ENCODE measurements at regions not wholly inside any gene's neighbourhood (a gene's known extent, or its start where the extent isn't known, plus 50 kb on each side); places are given as distances from the start of the nearest gene placed in this dataset.
A peak's percentile ranks its signal among the peaks of the same experiment; 100 is the strongest.
"Not testable (repeated sequence)": the region's sequence is repeated elsewhere in the genome, so short reads cannot be mapped to it uniquely, and the experiment has no call there.

GRCh38 chr5:179400020-179400419 is 54.8 kb upstream of the ADAMTS2 start:
- DNase-seq = peak in 1 of 7 donors; percentile 2
- Histone ChIP-seq H3K36me3 (replicated peaks in 1 of 2) (no peaks in the 10 kb centered on the region), H3K4me1 (replicated peaks in 1 of 2) (no peaks in the 10 kb centered on the region), H3K4me3 (no peak overlapping the region), H3K27me3 (no peaks in the 10 kb centered on the region), H3K27ac (no peak overlapping the region), H3K9me3 (replicated peaks in 1 of 3) (peaks cover 0 to 19% (median 0%) of the 10 kb centered on the region in 3 donors)
- no peak for TF ChIP-seq POLR2A (IDR thresholded peaks at IDR 0.05)
- intact Hi-C loops (cut with DNase I) = no loop called here
- 39 to 65% (median 53%) methylated on average over 3 of the region's 3 CpGs for WGBS, 4 donors

- H3K36me3 ChIP-seq (replicated peaks in 1 of 2); intact Hi-C loops (cut with DNase I); H3K27me3 ChIP-seq; H3K27ac ChIP-seq; H3K4me1 ChIP-seq (replicated peaks in 1 of 2); H3K4me3 ChIP-seq: not testable (repeated sequence)
- peaks cover 0 to 19% (median 0%) of the 10 kb centered on the region in 3 donors for H3K9me3 ChIP-seq (replicated peaks in 1 of 3)
- peak in 1 of 7 donors; percentile 0 for DNase-seq
- WGBS, 4 donors = 80 to 86% (median 84%) methylated on average over 2 of the region's 2 CpGs
These were observed 54.1 kb upstream of the ADAMTS2 start for GRCh38 chr5:179399327-179399726.

- DNase-seq = peak in 3 of 7 donors; percentile 1 to 14 (median 8)
- intact Hi-C loops (cut with DNase I) = no loop called here
- Histone ChIP-seq H3K27me3 (no peaks in the 10 kb centered on the region), H3K4me3 (no peak overlapping the region), H3K27ac (no peak overlapping the region), H3K4me1 (replicated peaks in 1 of 2) (no peaks in the 10 kb centered on the region), H3K9me3 (replicated peaks in 1 of 3) (peaks cover 0 to 19% (median under 1%) of the 10 kb centered on the region in 3 donors), H3K36me3 (replicated peaks in 1 of 2) (no peaks in the 10 kb centered on the region)
- TF ChIP-seq CTCF (IDR thresholded peaks at IDR 0.05) (no peak), POLR2A (IDR thresholded peaks at IDR 0.05) (no peak)
- WGBS, 4 donors = 23 to 37% (median 30%) methylated on average over 3 of the region's 3 CpGs
These were observed 52.3 kb upstream of the ADAMTS2 start for GRCh38 chr5:179397516-179397915.

Small RNAs in the stretch of these regions (small RNA-seq; reads per million reads assigned to genes)
- gene RF00015 = 0 reads per million in 2 donors

All from adrenal gland (tissue), 9 donors.